ENCODE measurements at regions not wholly inside any gene's neighbourhood (a gene's known extent, or its start where the extent isn't known, plus 50 kb on each side); places are given as distances from the start of the nearest gene placed in this dataset.
"Not testable (repeated sequence)": the region's sequence is repeated elsewhere in the genome, so short reads cannot be mapped to it uniquely, and the experiment has no call there.

GRCh38 chr3:20478436-20478835, 292.4 kb upstream of the SGO1 start:
- H3K4me3 Mint-ChIP-seq (ENCODE audit: low read depth): no peak overlapping the region
- no peak overlapping the region for H3K27ac Mint-ChIP-seq
- no peak for DNase-seq (ENCODE audit: low spot score, unreplicated experiment)
- H3K9me3 Mint-ChIP-seq (ENCODE audit: low read depth): peaks cover 7% of the 10 kb centered on the region
- no peaks in the 10 kb centered on the region for H3K36me3 Mint-ChIP-seq (ENCODE audit: insufficient read depth)
- H3K4me1 Mint-ChIP-seq (ENCODE audit: low read depth): no peaks in the 10 kb centered on the region
- TF ChIP-seq CTCF (IDR thresholded peaks at IDR 0.05; ENCODE audit: unreplicated experiment): no peak
- H3K27me3 Mint-ChIP-seq: no peaks in the 10 kb centered on the region

GRCh38 chr3:20464237-20464636, 278.2 kb upstream of the SGO1 start:
- H3K36me3 Mint-ChIP-seq (ENCODE audit: insufficient read depth); H3K27ac Mint-ChIP-seq; H3K4me1 Mint-ChIP-seq (ENCODE audit: low read depth); H3K4me3 Mint-ChIP-seq (ENCODE audit: low read depth); DNase-seq (ENCODE audit: low spot score, unreplicated experiment); H3K27me3 Mint-ChIP-seq: not testable (repeated sequence)
- H3K9me3 Mint-ChIP-seq (ENCODE audit: low read depth): peaks cover 12% of the 10 kb centered on the region

- H3K27me3 Mint-ChIP-seq: no peaks in the 10 kb centered on the region
- no peak for TF ChIP-seq CTCF (IDR thresholded peaks at IDR 0.05; ENCODE audit: unreplicated experiment)
- H3K36me3 Mint-ChIP-seq (ENCODE audit: insufficient read depth): no peaks in the 10 kb centered on the region
- H3K4me3 Mint-ChIP-seq (ENCODE audit: low read depth): no peak overlapping the region
- no peaks in the 10 kb centered on the region for H3K4me1 Mint-ChIP-seq (ENCODE audit: low read depth)
- no peak for DNase-seq (ENCODE audit: low spot score, unreplicated experiment)
- H3K9me3 Mint-ChIP-seq (ENCODE audit: low read depth): peaks cover 13% of the 10 kb centered on the region
- no peak overlapping the region for H3K27ac Mint-ChIP-seq
Measured at GRCh38 chr3:20462723-20463122, 276.7 kb upstream of the SGO1 start.

GRCh38 chr3:20462226-20462625, 276.2 kb upstream of the SGO1 start:
- Mint-ChIP-seq H3K36me3 (ENCODE audit: insufficient read depth) (peaks cover 4% of the 10 kb centered on the region), H3K4me3 (ENCODE audit: low read depth) (no peak overlapping the region), H3K9me3 (ENCODE audit: low read depth) (peaks cover 14% of the 10 kb centered on the region), H3K4me1 (ENCODE audit: low read depth) (no peaks in the 10 kb centered on the region), H3K27me3 (no peaks in the 10 kb centered on the region), H3K27ac (no peak overlapping the region)
- DNase-seq (ENCODE audit: low spot score, unreplicated experiment): no peak
- TF ChIP-seq CTCF (IDR thresholded peaks at IDR 0.05; ENCODE audit: unreplicated experiment): no peak

GRCh38 chr3:20458994-20459716, 273.1 kb upstream of the SGO1 start:
- no peak for TF ChIP-seq CTCF (IDR thresholded peaks at IDR 0.05; ENCODE audit: unreplicated experiment)
- no peak overlapping the region for H3K27ac Mint-ChIP-seq
- H3K4me1 Mint-ChIP-seq (ENCODE audit: low read depth): peaks cover 2% of the 10 kb centered on the region
- peaks cover 26% of the 10 kb centered on the region for H3K9me3 Mint-ChIP-seq (ENCODE audit: low read depth)
- no peaks in the 10 kb centered on the region for H3K27me3 Mint-ChIP-seq
- no peak for DNase-seq (ENCODE audit: low spot score, unreplicated experiment)
- H3K4me3 Mint-ChIP-seq (ENCODE audit: low read depth): no peak overlapping the region
- H3K36me3 Mint-ChIP-seq (ENCODE audit: insufficient read depth): peaks cover 4% of the 10 kb centered on the region

- TF ChIP-seq CTCF (IDR thresholded peaks at IDR 0.05; ENCODE audit: unreplicated experiment): no peak
- peaks cover 2% of the 10 kb centered on the region for H3K4me1 Mint-ChIP-seq (ENCODE audit: low read depth)
- no peaks in the 10 kb centered on the region for H3K27me3 Mint-ChIP-seq
- no peak overlapping the region for H3K4me3 Mint-ChIP-seq (ENCODE audit: low read depth)
- H3K27ac Mint-ChIP-seq: no peak overlapping the region
- peaks cover 4% of the 10 kb centered on the region for H3K36me3 Mint-ChIP-seq (ENCODE audit: insufficient read depth)
- DNase-seq (ENCODE audit: low spot score, unreplicated experiment): no peak
- peaks cover 37% of the 10 kb centered on the region for H3K9me3 Mint-ChIP-seq (ENCODE audit: low read depth)
Measured at GRCh38 chr3:20456511-20456910, 270.5 kb upstream of the SGO1 start.

Data from progenitor cell of endocrine pancreas (in vitro differentiated cells).